SK-N-SH (cell line): ENCODE measurements at regions not wholly inside any gene's neighbourhood (a gene's known extent, or its start where the extent isn't known, plus 50 kb on each side); places are given as distances from the start of the nearest gene placed in this dataset.

ENCODE experiments used
- CTCF ChIP-seq: fragments of 200-600 bp; sonication (generic); IDR thresholded peaks from 2 replicates; pipeline ENCODE4 v1.6.1; 2017; ENCODE audit warnings: antibody characterized with exemption, mild to moderate bottlenecking, moderate library complexity
- EP300 ChIP-seq, 2 experiments: IDR thresholded peaks; 2 replicates each; pipeline versions ENCODE4 v1.4.0 to v1.6.1; 2012; ENCODE audit warnings: borderline replicate concordance in 1 of 2, low read depth in 1 of 2, low read length in 1 of 2
- EZH2phosphoT487 ChIP-seq: fragments of 200-600 bp; sonication (generic); IDR thresholded peaks from 2 replicates; pipeline ENCODE4 v1.6.1; 2017; ENCODE audit warnings: low read depth, mixed run types, mild to moderate bottlenecking, antibody characterized with exemption, moderate library complexity, borderline replicate concordance
- FOXJ3 ChIP-seq: sonication (generic); formaldehyde crosslinking; IDR thresholded peaks from 2 replicates; pipeline ENCODE4 v1.5.1; 2020; ENCODE audit warnings: mild to moderate bottlenecking, missing genetic modification reagents
- JUND ChIP-seq: IDR thresholded peaks from 2 replicates; pipeline ENCODE4 v1.4.0; 2012
- MXI1 ChIP-seq: IDR thresholded peaks from 2 replicates; pipeline ENCODE4 v1.6.1; 2012; ENCODE audit warnings: mild to moderate bottlenecking, low read depth, low read length, improper control_type of control experiment
- PBX3 ChIP-seq: IDR thresholded peaks from 2 replicates; pipeline ENCODE4; 2012
- RCOR1 ChIP-seq: fragments of 150-350 bp; IDR thresholded peaks from 2 replicates; pipeline ENCODE4 v1.6.1; 2017; ENCODE audit warnings: antibody characterized with exemption, low read length
- REST ChIP-seq: IDR thresholded peaks from 2 replicates; pipeline ENCODE4 v1.6.1; 2012; ENCODE audit warnings: mild to moderate bottlenecking, low read depth, low read length, moderate library complexity
- RFX5 ChIP-seq: IDR thresholded peaks from 2 replicates; pipeline ENCODE4 v1.6.1; 2012; ENCODE audit warnings: mild to moderate bottlenecking, improper control_type of control experiment, low read length
- SMC3 ChIP-seq: IDR thresholded peaks from 2 replicates; pipeline ENCODE4 v1.6.1; 2012; ENCODE audit warnings: low read depth, low read length, improper control_type of control experiment
- YY1 ChIP-seq: IDR thresholded peaks from 2 replicates; pipeline ENCODE4 v1.4.0; 2012; ENCODE audit warnings: low read depth, mild to moderate bottlenecking

GRCh38 chr20:12252793-12253192 lies 335.1 kb downstream of the BTBD3 start:
- no peak for TF ChIP-seq MXI1
- no peak for TF ChIP-seq CTCF
- no peak for TF ChIP-seq JUND
- no peak for TF ChIP-seq SMC3
- no peak for TF ChIP-seq RCOR1
- no peak for TF ChIP-seq FOXJ3
- no peak for TF ChIP-seq RFX5
- no peak for TF ChIP-seq PBX3
- TF ChIP-seq YY1, result no peak
- TF ChIP-seq EZH2phosphoT487, result no peak
- no peak for TF ChIP-seq EP300 (IDR thresholded peaks at IDR 0.05; ENCODE audit: borderline replicate concordance in 1 of 2, low read depth in 1 of 2, low read length in 1 of 2)
- TF ChIP-seq REST, result no peak
